ENCODE measurements at regions not wholly inside any gene's neighbourhood (a gene's known extent, or its start where the extent isn't known, plus 50 kb on each side); places are given as distances from the start of the nearest gene placed in this dataset.

DNA sequence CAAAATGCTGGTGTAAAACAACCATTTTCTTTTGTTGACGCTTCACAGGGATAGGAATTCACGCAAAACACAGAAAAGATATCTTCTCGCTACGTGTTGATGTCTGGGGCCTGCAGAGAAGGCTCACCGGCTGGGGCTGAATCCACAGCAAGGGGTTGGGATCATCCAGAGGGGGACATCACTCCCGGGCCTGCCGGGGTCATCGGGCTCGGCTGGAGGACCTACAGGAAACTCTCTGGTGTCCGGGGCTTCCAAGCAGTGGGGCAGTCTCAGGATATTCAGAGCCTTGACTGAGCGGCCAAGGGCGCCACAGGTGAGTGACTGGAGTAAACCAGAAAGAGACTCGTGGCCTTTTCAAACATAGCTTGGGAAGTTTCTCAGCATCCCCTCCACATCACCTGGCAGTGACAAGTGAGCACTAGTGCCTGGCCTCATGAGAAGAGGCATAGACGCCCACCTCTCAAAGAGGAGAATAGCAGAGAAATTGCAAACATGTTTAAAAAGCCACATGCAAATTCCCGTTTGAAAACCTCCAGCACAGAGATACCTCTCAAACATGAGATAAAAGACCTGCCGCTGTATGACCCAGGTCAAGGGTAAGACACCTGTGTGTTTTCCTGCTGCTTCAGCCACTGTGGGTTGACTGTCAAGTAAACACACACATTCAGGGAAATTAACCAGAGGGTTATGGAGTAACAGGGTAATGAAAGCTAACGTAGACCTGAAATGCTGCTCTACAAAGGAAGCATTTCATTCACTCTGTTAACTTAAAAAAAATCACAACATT lies 50.8 kb upstream of the SIMC1 start:
- TF ChIP-seq, protein P1, sequence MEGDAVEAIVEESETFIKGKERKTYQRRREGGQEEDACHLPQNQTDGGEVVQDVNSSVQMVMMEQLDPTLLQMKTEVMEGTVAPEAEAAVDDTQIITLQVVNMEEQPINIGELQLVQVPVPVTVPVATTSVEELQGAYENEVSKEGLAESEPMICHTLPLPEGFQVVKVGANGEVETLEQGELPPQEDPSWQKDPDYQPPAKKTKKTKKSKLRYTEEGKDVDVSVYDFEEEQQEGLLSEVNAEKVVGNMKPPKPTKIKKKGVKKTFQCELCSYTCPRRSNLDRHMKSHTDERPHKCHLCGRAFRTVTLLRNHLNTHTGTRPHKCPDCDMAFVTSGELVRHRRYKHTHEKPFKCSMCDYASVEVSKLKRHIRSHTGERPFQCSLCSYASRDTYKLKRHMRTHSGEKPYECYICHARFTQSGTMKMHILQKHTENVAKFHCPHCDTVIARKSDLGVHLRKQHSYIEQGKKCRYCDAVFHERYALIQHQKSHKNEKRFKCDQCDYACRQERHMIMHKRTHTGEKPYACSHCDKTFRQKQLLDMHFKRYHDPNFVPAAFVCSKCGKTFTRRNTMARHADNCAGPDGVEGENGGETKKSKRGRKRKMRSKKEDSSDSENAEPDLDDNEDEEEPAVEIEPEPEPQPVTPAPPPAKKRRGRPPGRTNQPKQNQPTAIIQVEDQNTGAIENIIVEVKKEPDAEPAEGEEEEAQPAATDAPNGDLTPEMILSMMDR (IDR thresholded peaks at IDR 0.05; ENCODE audit: low read depth, low read length, missing control alignments) = no peak

DNA sequence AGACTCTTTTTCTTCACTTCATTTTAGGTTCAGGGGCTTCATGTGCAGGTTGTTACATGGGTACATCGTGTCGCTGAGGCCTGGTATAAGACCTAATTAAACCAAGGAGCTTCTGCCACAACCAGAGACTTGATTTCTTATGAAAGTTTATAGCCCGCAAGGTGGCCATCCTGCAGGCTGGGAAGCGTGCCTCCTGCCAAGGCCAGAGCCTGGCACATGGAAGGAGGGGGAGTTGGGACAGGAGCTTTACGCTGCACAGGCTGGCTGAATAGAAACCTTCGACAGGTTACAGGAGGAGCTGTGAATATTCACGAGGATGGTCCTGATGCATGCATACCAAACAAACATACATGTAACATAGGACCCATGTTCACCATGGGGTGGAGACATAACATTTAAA lies 50.1 kb upstream of the SIMC1 start:
- H3K27me3 ChIP-seq (replicated peaks) = no peaks in the 10 kb centered on the region
- H3K27ac ChIP-seq = no peak overlapping the region
- TF ChIP-seq, protein P1 (IDR thresholded peaks at IDR 0.05; ENCODE audit: low read depth, low read length, missing control alignments) = no peak
- no peak for DNase-seq
- H3K36me3 ChIP-seq (replicated peaks) = no peaks in the 10 kb centered on the region
- in situ Hi-C loops (cut with HindIII; ENCODE audit: low pct_ligation_motif_present, low sequenced_read_pairs) = no loop called here
- no peak overlapping the region for H3K4me3 ChIP-seq (ENCODE audit: low read depth, low read length)

More for the DNA sequence above, 50.8 kb upstream of the SIMC1 start:
- no peak overlapping the region for H3K4me3 ChIP-seq (ENCODE audit: low read depth, low read length)
- in situ Hi-C loops (cut with HindIII; ENCODE audit: low pct_ligation_motif_present, low sequenced_read_pairs) = no loop called here
- no peak overlapping the region for H3K27ac ChIP-seq
- no peak for DNase-seq
- H3K27me3 ChIP-seq (replicated peaks) = no peaks in the 10 kb centered on the region
- H3K36me3 ChIP-seq (replicated peaks) = no peaks in the 10 kb centered on the region

All from brain microvascular endothelial cell (primary cell).